Suprapubic skin (tissue), 4 donors: ENCODE measurements at regions not wholly inside any gene's neighbourhood (a gene's known extent, or its start where the extent isn't known, plus 50 kb on each side); places are given as distances from the start of the nearest gene placed in this dataset.

ENCODE experiments used
- DNase-seq, 2 donors: peaks; one replicate each; pipeline ENCODE4 v3.0.0-alpha.2; 2019; ENCODE audit warnings: low spot score in 2 of 2
- H3K27ac ChIP-seq: fragments of 200-600 bp; sonication (generic); one replicate; pipeline ENCODE4 v1.5.1; 2019
- H3K27me3 ChIP-seq: fragments of 200-600 bp; sonication (generic); one replicate; pipeline ENCODE4 v1.5.1; 2019
- H3K36me3 ChIP-seq: fragments of 200-600 bp; sonication (generic); one replicate; pipeline ENCODE4 v1.5.1; 2019
- H3K4me1 ChIP-seq: fragments of 200-600 bp; sonication (generic); one replicate; pipeline ENCODE4 v1.5.1; 2019
- H3K4me3 ChIP-seq: fragments of 200-600 bp; sonication (generic); one replicate; pipeline ENCODE4 v1.5.1; 2019; ENCODE audit warnings: mild to moderate bottlenecking
- H3K9me3 ChIP-seq: fragments of 200-600 bp; sonication (generic); one replicate; pipeline ENCODE4 v1.5.1; 2019
- CTCF ChIP-seq, 2 donors: fragments of 200-600 bp in 1 of 2; fragments of 450-650 bp in 1 of 2; sonication (generic) in 1 of 2; IDR thresholded peaks; one replicate each; pipeline ENCODE4 v1.5.1; 2016 to 2019; ENCODE audit warnings: antibody characterized with exemption in 2 of 2, mild to moderate bottlenecking in 1 of 2, moderate library complexity in 1 of 2
- EP300 ChIP-seq: sonication (generic); formaldehyde crosslinking; IDR thresholded peaks from one replicate; pipeline ENCODE4 v1.6.1; 2017; ENCODE audit warnings: antibody characterized with exemption
- POLR2A ChIP-seq, 2 donors: fragments of 450-650 bp; IDR thresholded peaks; one replicate each; pipeline ENCODE4 v1.6.1; 2017; ENCODE audit warnings: antibody characterized with exemption in 2 of 2, mild to moderate bottlenecking in 2 of 2, moderate library complexity in 2 of 2
- POLR2AphosphoS5 ChIP-seq, 3 donors: sonication (generic); formaldehyde crosslinking; IDR thresholded peaks; one replicate each; pipeline ENCODE4 v1.6.1; 2017; ENCODE audit warnings: antibody characterized with exemption in 3 of 3
- whole genome bisulfite sequencing: methylation state at CpG from one replicate; pipeline ENCODE4 v1.1.5; 2018; 5-methylcytosine and 5-hydroxymethylcytosine counted together

GRCh38 chr14:39843881-39844280 is 411.6 kb upstream of the FBXO33 start:
- TF ChIP-seq POLR2AphosphoS5 (IDR thresholded peaks at IDR 0.05) (no peak), POLR2A (IDR thresholded peaks at IDR 0.05) (no peak), CTCF (IDR thresholded peaks at IDR 0.05) (no peak), EP300 (no peak)
- no peaks in the 10 kb centered on the region for H3K27me3 ChIP-seq
- no peaks in the 10 kb centered on the region for H3K9me3 ChIP-seq
- no peaks in the 10 kb centered on the region for H3K36me3 ChIP-seq
- WGBS, result 48% methylated on average over 5 of the region's 5 CpGs
- no peak for DNase-seq
- no peak overlapping the region for H3K4me3 ChIP-seq
- H3K27ac ChIP-seq, result no peak overlapping the region
- no peaks in the 10 kb centered on the region for H3K4me1 ChIP-seq

DNA sequence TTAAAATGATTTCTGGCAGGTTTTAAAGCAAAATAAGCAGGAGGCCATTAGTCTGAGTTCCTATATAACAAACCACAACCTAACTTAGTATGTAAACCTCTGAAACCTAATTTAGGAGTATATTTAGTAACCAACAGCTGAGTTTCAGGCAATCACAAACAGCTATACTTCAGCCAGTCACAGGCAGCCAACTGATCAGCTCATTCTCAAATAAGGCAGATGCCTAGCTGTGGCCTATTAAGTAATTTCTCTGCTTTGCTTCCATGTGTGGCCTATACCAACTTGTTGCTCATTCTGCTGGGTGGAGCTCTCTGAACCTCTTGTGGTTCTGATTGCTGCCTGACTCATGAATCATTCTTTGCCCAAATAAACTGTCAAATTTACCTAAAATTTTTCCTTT is 408.9 kb upstream of the FBXO33 start:
- Histone ChIP-seq H3K36me3 (no peaks in the 10 kb centered on the region), H3K27ac (no peak overlapping the region), H3K4me3 (no peak overlapping the region), H3K27me3 (no peaks in the 10 kb centered on the region), H3K4me1 (no peaks in the 10 kb centered on the region), H3K9me3 (no peaks in the 10 kb centered on the region)
- DNase-seq, result no peak
- TF ChIP-seq CTCF (IDR thresholded peaks at IDR 0.05), result no peak
- no peak for TF ChIP-seq POLR2A (IDR thresholded peaks at IDR 0.05)
- TF ChIP-seq POLR2AphosphoS5 (IDR thresholded peaks at IDR 0.05), result no peak
- TF ChIP-seq EP300, result no peak

GRCh38 chr14:39827901-39828655 is 395.8 kb upstream of the FBXO33 start:
- WGBS, result 81% methylated on average over 2 of the region's 2 CpGs
- Histone ChIP-seq H3K4me1 (no peaks in the 10 kb centered on the region), H3K27ac (no peak overlapping the region), H3K9me3 (no peaks in the 10 kb centered on the region), H3K36me3 (no peaks in the 10 kb centered on the region), H3K27me3 (no peaks in the 10 kb centered on the region), H3K4me3 (no peak overlapping the region)
- no peak for TF ChIP-seq POLR2AphosphoS5 (IDR thresholded peaks at IDR 0.05)
- no peak for TF ChIP-seq POLR2A (IDR thresholded peaks at IDR 0.05)
- TF ChIP-seq CTCF (IDR thresholded peaks at IDR 0.05), result no peak
- no peak for TF ChIP-seq EP300
- no peak for DNase-seq

GRCh38 chr14:39812532-39813320 is 380.5 kb upstream of the FBXO33 start:
- peaks cover 5% of the 10 kb centered on the region for H3K9me3 ChIP-seq
- 27% methylated on average over 3 of the region's 3 CpGs for WGBS
- no peak for DNase-seq
- TF ChIP-seq POLR2A (IDR thresholded peaks at IDR 0.05) (no peak), EP300 (no peak), POLR2AphosphoS5 (IDR thresholded peaks at IDR 0.05) (no peak), CTCF (IDR thresholded peaks at IDR 0.05) (no peak)
- no peak overlapping the region for H3K4me3 ChIP-seq
- H3K36me3 ChIP-seq, result no peaks in the 10 kb centered on the region
- no peaks in the 10 kb centered on the region for H3K4me1 ChIP-seq
- no peaks in the 10 kb centered on the region for H3K27me3 ChIP-seq
- no peak overlapping the region for H3K27ac ChIP-seq

- Histone ChIP-seq H3K4me1 (no peaks in the 10 kb centered on the region), H3K27ac (no peak overlapping the region), H3K4me3 (no peak overlapping the region), H3K36me3 (no peaks in the 10 kb centered on the region), H3K9me3 (peaks cover 5% of the 10 kb centered on the region), H3K27me3 (no peaks in the 10 kb centered on the region)
- TF ChIP-seq CTCF (IDR thresholded peaks at IDR 0.05) (no peak), EP300 (no peak), POLR2AphosphoS5 (IDR thresholded peaks at IDR 0.05) (no peak), POLR2A (IDR thresholded peaks at IDR 0.05) (no peak)
- WGBS, result 93% methylated on average over 3 of the region's 3 CpGs
- DNase-seq, result no peak
Observed at GRCh38 chr14:39807271-39807670, 375.0 kb upstream of the FBXO33 start.
